Activated B cell treated with CpG ODN at 0.5 μM for 24 hours (primary cell): ENCODE measurements at regions not wholly inside any gene's neighbourhood (a gene's known extent, or its start where the extent isn't known, plus 50 kb on each side); places are given as distances from the start of the nearest gene placed in this dataset.

Source experiments
- ATAC-seq: fragments of 200-7000 bp; cut with Tn5 transposase; one replicate; pipeline ENCODE4 v1.10.0; 2021; ENCODE audit warnings: low read depth, mild to moderate bottlenecking, moderate library complexity
- CTCF ChIA-PET: fragments of 350-600 bp; sonication (Branson Sonifier 250); formaldehyde crosslinking; loops from one replicate; lab custom pipeline; 2021; ENCODE audit warnings: antibody characterized with exemption; lab: Charles Lee
- POLR2A ChIA-PET: fragments of 350-600 bp; sonication (Branson Sonifier 250); formaldehyde crosslinking; loops from one replicate; lab custom pipeline; 2021; ENCODE audit warnings: antibody characterized with exemption; lab: Charles Lee
- DNase-seq: peaks from one replicate; pipeline ENCODE4 v3.0.0; 2022
- H3K27ac Mint-ChIP-seq: one replicate; pipeline ENCODE4 v1.8.0; 2020; ENCODE audit warnings: mixed read lengths
- H3K27me3 Mint-ChIP-seq: one replicate; pipeline ENCODE4 v1.8.0; 2021; ENCODE audit warnings: mixed read lengths
- H3K36me3 Mint-ChIP-seq: one replicate; pipeline ENCODE4 v1.8.0; 2021; ENCODE audit warnings: low read depth, mixed read lengths
- H3K4me1 Mint-ChIP-seq: one replicate; pipeline ENCODE4 v1.8.0; 2021; ENCODE audit warnings: mixed read lengths
- H3K4me3 Mint-ChIP-seq: one replicate; pipeline ENCODE4 v1.8.0; 2020; ENCODE audit warnings: mild to moderate bottlenecking, mixed read lengths
- H3K9me3 Mint-ChIP-seq: one replicate; pipeline ENCODE4 v1.8.0; 2020; ENCODE audit warnings: mixed read lengths
- CTCF ChIP-seq: fragments of 200-600 bp; IDR thresholded peaks from one replicate; pipeline ENCODE4 v1.8.0; 2022; ENCODE audit warnings: antibody characterized with exemption, mild to moderate bottlenecking
- intact Hi-C: fragments of 100-400 bp; cut with micrococcal nuclease; formaldehyde crosslinking; loops from one replicate; pipeline ENCODE4 v1.15.1; 2024

DNA sequence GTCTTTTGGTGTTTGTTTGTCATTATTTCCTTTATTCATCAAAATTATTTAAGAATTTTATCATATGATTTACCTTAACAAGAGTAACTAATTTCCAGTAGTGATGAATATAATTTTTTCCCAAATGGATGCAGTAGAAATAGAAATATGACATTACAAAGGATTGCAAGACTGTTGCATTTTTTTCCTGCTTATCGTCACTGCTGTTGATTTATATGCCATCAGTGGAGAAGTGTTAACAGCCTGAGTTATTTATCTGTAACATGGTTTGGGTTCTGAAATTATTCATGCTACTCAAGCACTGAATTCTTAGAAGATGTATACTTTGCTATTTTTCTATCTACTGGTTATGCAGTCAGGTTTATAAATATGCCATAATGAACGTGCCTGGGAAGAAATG lies 68.6 kb downstream of the TMEM100 start:
- DNase-seq, result no peak
- H3K27ac Mint-ChIP-seq, result no peak overlapping the region
- no peak for TF ChIP-seq CTCF
- H3K36me3 Mint-ChIP-seq, result no peaks in the 10 kb centered on the region
- no peaks in the 10 kb centered on the region for H3K4me1 Mint-ChIP-seq
- POLR2A ChIA-PET, result no interaction called here
- ATAC-seq, result no peak
- peaks cover 3% of the 10 kb centered on the region for H3K27me3 Mint-ChIP-seq
- intact Hi-C loops, result no loop called here
- no peak overlapping the region for H3K4me3 Mint-ChIP-seq
- CTCF ChIA-PET, result no interaction called here
- H3K9me3 Mint-ChIP-seq, result no peaks in the 10 kb centered on the region

DNA sequence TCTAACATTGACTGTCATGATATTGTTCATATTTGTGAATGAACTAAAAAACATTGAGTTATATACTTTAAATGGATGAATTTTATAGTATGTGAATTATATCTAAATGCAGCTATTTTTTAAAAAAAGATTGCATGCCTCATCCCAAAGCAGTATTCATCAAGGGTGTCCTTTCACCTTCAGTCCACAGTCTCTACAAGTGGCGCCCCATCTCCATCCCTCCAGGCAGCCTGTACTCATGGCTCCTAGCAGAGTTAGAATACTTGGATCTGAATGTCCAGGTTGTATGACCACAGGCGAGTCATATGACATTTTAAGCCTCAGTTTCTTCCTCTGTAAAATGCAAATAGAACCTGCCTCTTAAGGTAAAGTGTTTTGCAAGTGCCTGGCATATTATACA lies 69.8 kb downstream of the TMEM100 start:
- DNase-seq (no peak), ATAC-seq (no peak)
- TF ChIP-seq CTCF, result no peak
- H3K4me1 Mint-ChIP-seq, result no peaks in the 10 kb centered on the region
- no peak overlapping the region for H3K27ac Mint-ChIP-seq
- intact Hi-C loops, result no loop called here
- ChIA-PET POLR2A (no interaction called here), CTCF (no interaction called here)
- H3K4me3 Mint-ChIP-seq, result no peak overlapping the region
- H3K36me3 Mint-ChIP-seq, result no peaks in the 10 kb centered on the region
- peaks cover 5% of the 10 kb centered on the region for H3K27me3 Mint-ChIP-seq
- H3K9me3 Mint-ChIP-seq, result no peaks in the 10 kb centered on the region

DNA sequence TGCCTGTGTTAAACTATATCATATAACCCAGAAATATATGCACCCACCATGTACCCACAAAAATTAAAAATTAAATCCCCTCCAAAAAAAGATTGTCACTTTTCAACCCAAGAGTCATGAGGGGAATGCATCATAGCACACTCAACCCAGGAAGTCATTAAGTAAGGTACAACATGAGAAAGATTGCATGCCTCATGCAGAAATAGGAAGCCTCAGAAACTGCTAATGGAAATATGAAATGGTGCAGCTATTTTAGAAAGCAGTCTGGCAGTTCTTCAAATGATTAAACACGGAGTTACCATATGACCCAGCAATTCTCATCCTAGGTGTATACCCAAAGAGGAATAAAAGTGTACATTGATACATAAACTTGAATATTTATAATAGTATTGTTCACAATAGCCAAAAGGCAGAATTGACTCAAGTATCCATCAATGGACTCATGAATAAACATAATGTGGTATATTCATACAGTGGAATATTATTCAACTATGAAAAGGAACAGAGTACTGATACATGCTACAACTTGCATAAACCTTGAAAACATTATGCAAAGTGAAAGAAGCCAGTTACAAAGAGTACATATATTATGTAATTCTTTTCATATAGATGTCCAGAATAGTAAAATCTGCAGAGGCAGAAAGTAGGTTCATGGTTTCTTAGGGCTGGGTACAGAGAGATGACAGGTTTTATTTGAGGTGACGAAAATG lies 70.4 kb downstream of the TMEM100 start:
- TF ChIP-seq CTCF, result no peak
- intact Hi-C loops, result no loop called here
- POLR2A ChIA-PET, result no interaction called here
- peaks cover 7% of the 10 kb centered on the region for H3K27me3 Mint-ChIP-seq
- H3K4me3 Mint-ChIP-seq, result no peak overlapping the region
- no peak for DNase-seq
- CTCF ChIA-PET, result no interaction called here
- no peak for ATAC-seq
- no peak overlapping the region for H3K27ac Mint-ChIP-seq
- no peaks in the 10 kb centered on the region for H3K9me3 Mint-ChIP-seq
- no peaks in the 10 kb centered on the region for H3K4me1 Mint-ChIP-seq
- no peaks in the 10 kb centered on the region for H3K36me3 Mint-ChIP-seq

GRCh38 chr17:55649957-55650597 lies 72.6 kb downstream of the TMEM100 start:
- POLR2A ChIA-PET, result no interaction called here
- intact Hi-C loops, result no loop called here

More at GRCh38 chr17:55649957-55650597, 72.6 kb downstream of the TMEM100 start:
- CTCF ChIA-PET, result no interaction called here
- peaks cover 7% of the 10 kb centered on the region for H3K27me3 Mint-ChIP-seq
- H3K36me3 Mint-ChIP-seq, result no peaks in the 10 kb centered on the region
- ATAC-seq, result no peak
- TF ChIP-seq CTCF, result no peak
- no peaks in the 10 kb centered on the region for H3K9me3 Mint-ChIP-seq
- no peak for DNase-seq
- no peaks in the 10 kb centered on the region for H3K4me1 Mint-ChIP-seq
- H3K4me3 Mint-ChIP-seq, result no peak overlapping the region
- no peak overlapping the region for H3K27ac Mint-ChIP-seq
